Kasumi-1 (cell line): ENCODE measurements at regions not wholly inside any gene's neighbourhood (a gene's known extent, or its start where the extent isn't known, plus 50 kb on each side); places are given as distances from the start of the nearest gene placed in this dataset.
A peak's percentile ranks its signal among the peaks of the same experiment; 100 is the strongest.

Source experiments
- DNase-seq, 2 experiments: peaks; one replicate each; lab custom pipeline; 2025; lab: John Stamatoyannopoulos, UW

DNA sequence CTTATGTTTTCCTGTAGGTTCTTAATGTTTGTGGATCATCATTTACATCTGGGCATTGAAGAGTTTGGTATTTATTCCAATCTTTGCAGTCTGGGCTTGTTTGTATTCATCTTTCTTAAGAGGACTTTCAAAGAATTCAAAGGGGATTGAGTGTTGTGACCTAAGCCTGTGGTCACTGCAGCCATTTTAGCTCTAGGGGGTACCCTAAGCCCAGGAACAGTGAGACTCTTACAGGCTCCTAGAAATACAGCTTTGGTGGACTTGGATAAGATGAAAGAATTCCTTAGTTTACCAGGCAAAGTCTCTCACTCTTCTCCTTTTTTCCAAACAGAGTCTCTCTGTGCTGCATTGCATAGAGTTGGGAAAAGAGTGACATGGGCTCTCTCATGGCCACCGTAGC is 2539.0 kb upstream of the PCDH20 start:
- DNase-seq: no peak

DNA sequence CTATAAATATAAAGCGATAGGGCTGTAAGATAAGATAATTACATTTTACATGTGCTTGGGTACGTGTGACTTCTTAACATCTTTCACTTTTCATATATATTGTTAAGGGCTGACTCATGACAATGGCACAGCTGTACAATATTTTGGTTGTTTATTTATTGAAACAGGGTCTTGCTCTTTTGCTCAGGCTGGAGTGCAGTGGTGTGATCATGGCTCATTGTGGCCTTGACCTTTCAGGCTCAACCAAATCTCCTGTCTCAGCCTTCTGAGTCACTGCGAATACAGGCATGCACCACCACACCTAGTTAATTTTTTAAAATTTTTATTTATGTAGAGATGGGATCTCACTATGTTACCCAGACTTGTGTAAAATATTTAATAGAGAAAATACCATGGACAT is 2532.4 kb upstream of the PCDH20 start:
- no peak for DNase-seq

DNA sequence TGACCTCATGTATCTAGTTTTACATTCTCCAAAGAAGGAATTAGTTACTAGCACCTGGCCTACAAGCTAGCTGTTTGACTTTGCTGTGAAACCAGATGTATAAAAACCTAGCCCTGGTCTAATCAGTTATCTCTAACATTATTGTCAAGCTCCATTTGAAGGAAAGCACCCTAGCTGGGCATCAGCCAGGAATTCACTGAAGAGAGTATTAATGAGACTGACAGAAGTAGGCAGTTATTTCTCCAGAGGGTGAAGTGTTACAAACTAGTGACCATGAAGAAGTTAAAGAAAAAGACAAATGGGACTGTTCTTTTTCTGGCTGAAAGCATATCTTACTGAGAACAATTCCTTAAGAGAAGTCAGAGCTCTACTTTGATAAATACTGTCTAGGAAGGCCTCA is 2529.3 kb upstream of the PCDH20 start:
- DNase-seq: no peak

DNA sequence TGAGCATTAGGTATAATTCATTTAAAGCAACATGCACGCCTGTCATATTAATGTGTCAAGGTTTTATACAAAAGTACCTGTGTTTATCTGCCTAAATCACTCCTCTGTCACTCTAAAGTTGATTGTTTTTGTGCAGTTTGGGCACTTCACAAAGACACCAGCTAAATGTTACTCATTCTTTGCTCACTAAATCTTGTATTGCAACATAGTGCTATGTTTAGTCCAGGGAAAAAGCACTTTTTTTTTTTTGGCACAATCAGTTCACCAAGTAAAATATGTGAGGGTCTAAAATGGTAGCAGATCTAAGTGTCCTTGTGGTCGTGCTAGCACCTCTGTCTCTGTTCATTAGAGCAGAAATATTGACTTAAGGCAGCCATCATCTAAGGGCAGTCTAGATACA is 2526.7 kb upstream of the PCDH20 start:
- no peak for DNase-seq

DNA sequence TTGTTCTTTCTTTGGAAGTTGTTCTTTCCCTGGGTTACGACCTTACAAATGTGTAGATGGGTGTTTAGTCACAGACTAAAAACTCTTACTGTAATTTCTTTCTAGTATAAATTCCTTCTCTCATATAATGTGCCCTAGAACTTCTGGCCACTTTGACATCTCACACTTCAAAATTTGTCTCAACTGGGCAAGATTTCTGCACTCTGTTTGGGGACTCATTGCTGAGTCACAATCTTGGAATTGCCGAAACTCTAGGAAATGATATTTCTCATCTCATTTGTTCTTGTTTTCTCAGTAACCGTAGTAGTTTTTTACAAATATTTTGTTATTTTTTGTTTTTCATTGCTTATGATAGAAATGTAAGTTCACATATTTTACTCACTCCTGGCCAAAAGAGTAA is 2523.2 kb upstream of the PCDH20 start:
- DNase-seq: no peak

DNA sequence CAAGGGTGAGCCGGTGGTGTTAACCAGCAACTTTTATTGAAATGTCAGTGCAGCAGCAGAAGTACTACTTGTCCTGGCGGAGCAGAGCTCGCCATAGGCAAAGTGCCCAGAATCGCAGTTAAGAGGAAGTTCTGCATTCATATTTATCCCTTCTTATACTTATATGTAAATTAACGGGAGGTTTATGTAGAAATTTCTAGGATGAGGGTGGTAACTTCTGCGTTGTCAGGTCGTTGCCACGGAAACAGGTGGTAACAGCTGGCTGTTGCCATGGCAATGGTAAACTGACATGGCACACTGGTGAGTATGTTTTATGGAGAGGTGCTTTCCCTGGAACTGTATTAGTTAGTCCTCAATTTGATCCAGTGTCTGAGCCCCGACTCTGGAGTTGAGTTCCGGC is 2494.9 kb upstream of the PCDH20 start:
- no peak for DNase-seq

DNA sequence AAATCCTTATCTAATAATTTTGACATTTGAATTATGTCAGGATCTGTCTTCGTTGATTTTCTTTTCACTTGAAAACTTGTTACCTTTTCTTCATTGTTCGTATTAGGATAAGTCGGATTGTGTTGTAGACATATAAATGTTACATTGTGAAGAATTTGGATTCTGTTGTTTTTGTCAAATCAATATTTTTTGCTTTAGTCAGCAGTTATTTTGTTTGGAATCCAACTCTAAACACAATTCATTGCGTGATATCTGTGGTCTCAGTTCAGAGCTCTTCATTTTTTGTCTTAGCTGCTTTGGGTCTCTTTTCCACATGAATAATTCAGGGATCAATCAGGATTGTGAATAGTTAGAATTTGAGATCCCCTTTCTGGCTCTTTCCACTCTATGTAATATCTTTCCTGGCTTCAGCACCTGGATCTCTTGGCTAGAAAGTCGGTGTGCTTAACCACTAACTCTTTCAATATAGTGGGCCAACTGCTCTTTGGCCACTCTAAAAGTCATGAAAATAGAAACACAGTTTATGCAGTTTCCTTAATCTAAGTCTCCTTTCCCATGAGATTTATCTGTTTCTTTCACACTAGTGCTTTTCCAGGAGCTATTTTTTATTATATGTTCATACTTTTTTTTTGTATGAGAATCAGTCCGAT is 2494.2 kb upstream of the PCDH20 start:
- DNase-seq: no peak

DNA sequence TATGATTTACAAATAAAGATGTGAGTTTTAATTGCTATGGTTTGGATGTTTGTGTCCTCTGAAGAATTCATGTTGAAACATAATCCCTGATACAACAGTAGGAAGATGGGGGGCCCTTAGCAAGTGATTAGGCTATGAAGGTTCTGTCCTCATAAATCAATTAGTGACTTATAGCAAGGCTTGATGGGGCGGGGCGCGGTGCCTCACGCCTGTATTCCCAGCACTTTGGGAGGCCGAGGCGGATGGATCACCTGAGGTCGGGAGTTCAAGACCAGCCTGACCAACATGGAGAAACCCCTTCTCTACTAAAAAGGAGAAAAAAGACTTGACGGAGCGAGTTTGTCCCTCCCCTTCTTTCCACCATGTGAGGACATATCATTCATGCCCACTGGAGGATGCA is 2486.5 kb upstream of the PCDH20 start:
- DNase-seq: no peak

DNA sequence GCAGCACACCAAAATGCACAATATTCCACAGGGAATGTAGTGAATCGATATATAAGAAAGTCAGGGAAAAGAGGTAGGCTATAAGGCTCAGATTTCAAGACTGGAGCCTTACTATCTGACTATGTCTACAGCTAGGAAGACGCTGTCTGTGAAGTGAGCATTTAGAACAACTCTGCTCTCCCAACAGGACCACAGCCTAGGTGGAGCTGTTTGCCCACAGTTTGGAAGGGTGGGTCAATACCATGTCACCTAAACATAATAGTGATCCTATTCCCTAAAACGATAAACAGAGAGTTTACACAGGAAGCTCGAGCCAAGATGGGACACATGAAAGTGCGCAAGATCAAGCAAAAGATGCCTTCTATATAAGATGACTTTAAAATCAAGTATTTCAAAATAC is 2486.0 kb upstream of the PCDH20 start:
- DNase-seq: no peak

DNA sequence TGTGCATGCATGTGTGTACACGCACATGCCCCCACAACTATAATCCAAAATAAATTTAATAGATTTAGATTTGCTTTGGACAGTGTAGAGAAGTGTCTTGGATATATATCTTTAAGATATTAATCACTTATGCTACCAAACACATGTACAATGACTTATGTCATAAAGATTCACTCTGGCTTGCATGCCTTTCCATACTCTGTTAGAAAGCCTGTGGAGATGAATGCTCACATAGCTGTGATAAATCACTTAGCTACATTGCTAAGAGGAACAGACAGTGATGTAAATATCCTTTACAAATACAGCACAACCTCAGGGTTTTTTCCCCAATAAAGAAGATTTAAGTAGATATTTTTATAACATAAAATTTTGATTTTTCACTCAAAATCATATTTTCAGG is 2484.8 kb upstream of the PCDH20 start:
- DNase-seq: no peak

DNA sequence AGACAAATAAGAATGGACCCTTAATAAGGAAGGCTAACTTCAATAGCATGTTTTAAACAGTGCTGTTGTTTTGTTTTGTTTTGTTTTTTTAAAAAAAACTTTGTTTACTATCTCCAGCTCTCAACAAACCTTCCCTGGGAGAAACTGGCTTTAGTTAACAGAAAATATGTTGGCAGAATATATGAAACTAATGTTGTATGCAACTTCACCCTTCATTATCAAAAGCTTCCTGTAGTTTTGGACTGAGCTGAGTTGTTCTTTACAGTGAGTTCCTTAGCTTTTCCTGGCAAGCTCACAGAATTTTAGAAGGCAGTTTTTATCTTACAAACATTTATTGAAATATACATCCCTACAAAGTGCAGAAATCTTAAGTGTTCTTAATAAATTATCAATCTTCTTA is 2480.7 kb upstream of the PCDH20 start:
- no peak for DNase-seq

DNA sequence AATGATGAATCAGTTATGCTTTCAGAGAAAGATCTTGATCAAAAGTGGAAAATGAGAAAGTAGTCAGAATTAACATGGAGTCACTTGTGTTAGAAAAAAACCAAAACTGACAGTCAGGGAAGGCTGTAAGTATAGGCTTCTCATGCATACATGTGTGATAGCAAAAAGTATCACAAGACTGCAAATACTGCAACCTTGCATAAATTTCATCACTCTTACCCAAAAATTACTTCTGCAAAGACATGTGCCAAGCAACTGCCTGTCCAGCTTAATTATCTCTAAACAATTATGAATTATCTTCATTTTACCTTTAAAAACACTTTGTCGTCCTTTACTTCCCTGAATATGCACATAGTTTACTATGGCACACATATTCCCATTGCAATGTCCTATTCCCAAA is 2466.4 kb upstream of the PCDH20 start:
- DNase-seq: no peak

DNA sequence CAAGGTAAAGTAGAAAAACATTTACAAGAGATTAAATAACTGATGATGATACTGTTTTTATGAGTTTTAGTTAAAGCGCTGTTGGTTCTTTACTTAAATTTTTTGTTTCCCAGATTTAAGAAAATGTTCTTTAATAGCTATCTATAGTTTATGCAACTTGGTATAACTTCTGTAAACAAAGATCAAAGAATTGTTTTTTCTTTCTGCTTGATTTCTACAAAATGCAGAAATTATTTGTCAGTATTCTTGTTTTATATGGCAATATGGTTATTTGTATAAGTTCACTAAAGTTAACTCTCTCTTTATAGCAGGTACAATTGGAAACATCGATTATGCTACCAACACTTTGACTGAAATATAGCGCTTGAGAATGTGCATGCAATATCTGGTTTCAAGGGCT is 2465.1 kb upstream of the PCDH20 start:
- no peak for DNase-seq

DNA sequence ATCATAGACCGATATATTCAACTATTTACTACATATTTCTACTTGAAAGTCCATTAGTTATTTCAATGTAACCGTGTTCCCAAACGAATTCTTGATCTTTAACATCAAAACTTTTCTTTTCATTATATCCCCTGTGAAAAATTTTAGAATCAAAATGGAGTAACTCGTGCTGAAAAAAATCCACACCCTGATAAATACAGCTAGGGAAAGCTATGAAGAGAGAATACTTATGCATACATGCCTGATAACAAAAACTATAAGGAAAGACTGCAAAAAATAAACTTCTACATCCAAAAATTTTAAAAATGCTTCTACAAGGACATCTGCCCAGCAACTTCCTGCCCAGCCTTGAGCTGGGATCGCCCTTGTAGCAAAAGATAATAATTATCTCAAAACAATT is 2458.3 kb upstream of the PCDH20 start:
- DNase-seq: no peak

DNA sequence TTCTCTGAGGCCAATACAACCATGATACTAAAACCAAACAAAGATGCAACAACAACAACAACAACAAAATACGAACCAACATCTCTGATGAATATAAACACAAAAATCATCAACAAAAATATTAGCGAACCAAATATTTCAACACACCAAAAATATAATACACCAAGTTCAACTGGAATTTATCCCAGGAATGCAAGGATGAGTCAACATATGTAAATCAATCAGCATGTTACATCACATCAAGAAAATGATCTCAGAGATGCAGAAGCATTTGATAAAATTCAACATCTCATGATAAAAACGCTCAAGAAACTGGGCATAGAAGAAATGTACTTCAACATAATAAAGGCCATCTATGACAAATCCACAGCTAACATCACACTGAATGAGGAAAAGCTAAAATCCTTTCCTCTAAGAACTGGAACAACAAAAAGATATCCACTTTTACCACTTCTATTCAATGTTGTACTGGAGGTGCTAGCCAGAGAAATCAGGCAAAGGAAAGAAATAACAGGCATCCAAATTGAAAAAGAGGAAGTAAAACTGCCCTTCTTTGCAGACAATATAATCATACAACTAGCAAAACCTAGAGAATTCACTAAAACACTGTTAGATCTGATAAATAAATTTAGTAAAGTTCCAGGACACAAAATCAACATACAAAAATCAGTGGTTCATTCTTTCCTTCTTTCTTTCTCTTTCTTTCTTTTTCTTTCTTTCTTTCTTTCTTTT is 2448.7 kb upstream of the PCDH20 start:
- peak; percentile 41 to 57 for DNase-seq

DNA sequence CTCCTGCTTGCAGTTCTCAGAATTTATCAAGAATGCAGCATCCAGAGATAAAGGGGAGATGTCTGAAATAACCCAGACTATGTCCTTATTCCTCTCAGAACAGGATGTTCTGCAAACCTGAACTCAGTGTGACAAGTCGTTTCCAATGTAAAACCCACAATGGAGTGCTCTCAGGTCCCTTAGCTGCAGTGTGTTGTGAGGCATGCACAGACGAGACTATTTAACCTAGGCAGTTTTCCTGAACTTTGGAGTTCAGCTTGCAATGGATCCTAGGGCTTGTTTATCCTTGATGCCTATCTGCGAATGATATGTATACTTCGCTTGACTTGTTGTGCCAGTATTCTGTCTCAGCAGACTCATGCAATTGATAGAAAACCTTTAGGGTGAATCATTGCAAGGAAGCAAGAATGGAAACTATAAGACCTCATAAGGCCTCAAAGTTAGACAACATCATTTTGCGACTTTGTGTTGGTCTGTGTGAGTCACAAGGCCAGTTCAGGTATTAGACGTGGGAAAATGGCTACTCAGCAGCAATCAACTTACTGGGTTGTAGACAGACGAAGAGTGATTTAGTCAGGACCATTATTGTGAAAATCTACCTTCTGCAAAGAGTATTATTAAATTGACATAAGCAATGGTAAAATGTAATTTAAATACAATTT is 2439.9 kb upstream of the PCDH20 start:
- DNase-seq: no peak

DNA sequence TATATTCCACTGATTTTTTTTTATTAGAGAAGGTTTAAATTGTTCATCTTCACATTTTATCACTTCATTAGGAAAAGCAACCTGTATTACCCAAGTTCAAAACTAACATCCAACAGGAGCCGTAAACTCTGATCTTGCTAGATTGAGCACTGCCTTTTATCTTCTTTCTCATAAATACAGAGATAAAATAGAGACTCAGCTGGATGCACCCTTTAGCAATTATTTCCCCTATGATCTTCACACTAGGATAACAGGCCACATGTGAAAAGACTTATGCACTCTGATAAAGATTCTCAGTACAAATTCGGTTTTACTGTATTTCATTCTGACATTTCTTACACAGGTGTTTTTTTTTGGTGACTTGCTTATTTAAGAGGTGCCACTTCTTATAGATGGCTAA is 2438.2 kb upstream of the PCDH20 start:
- no peak for DNase-seq

DNA sequence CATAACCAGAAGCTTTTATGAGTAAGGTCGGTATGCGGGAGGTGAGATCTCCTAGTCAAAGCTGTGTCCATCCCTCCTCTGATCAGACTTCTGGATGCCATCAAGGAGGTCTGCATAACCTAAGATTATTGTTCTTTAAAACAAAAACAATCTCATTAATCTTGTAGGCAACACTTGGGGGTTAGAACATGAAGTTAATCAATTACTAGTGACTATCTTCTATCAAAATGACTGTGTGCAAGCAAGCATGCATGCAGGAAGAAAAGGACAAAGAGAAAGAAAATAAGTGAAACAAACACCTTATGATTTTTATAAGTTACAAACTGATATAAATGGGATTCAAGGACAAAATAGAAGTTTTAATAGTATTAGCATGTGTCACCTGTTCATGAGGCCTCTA is 2435.9 kb upstream of the PCDH20 start:
- DNase-seq: no peak

DNA sequence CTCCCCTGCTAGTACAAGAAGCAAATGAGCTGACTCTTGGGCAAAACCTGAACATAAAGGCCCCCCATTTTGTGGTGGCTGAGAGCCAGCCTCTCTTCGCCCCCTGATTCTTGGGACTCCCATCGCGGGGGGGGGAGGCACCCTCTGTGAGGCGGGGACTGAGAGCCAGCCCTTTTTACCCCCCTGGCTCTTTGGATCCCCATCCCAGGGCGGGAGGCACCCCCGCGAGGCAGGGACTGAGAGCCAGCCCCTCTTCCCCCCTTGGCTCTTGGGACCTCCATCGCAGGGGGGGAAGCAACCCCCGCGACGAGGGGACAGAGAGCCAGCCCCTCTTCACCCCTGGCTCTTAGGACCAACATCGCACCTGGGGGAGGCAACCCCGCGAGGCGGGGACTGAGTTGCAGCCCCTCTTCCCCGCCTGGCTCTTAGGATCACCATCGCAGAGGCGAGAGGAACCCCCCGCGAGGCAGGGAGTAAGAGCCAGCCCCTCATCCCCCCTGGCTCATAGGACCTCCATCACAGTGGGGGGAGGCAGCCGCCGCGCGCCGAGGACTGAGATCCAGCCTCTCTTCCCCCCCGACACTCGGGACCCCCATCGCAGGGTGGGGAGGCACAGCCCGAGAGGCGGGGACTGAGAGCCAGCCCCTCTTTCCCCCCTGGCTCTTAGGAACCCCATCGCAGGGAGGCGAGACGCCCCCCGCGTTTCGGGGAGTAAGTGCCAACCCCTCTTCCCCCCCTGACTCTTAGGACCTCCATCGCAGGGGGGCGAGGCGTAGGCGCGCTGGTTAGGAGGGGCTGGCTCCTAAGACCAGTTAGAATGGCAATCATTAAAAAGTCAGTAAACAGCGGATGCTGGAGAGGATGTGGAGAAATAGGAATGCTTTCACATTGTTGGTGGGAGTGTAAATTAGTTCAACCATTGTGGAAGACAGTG is 2428.4 kb upstream of the PCDH20 start:
- DNase-seq: no peak

DNA sequence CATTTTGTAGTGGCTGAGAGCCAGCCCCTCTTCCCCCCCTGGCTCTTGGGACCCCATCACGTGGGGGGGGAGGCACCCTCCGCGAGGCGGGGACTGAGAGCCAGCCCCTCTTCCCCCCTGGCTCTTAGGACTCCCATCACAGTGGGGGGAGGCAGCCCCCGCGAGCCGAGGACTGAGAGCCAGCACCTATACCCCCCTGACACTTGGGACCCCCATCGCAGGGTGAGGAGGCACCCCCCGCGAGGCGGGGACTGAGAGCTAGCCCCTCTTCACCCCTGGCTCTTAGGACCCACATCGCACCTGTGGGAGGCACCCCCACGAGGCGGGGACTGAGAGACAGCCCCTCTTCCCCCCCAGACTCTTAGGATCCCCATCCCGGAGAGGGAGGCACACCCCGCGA is 2426.5 kb upstream of the PCDH20 start:
- no peak for DNase-seq

DNA sequence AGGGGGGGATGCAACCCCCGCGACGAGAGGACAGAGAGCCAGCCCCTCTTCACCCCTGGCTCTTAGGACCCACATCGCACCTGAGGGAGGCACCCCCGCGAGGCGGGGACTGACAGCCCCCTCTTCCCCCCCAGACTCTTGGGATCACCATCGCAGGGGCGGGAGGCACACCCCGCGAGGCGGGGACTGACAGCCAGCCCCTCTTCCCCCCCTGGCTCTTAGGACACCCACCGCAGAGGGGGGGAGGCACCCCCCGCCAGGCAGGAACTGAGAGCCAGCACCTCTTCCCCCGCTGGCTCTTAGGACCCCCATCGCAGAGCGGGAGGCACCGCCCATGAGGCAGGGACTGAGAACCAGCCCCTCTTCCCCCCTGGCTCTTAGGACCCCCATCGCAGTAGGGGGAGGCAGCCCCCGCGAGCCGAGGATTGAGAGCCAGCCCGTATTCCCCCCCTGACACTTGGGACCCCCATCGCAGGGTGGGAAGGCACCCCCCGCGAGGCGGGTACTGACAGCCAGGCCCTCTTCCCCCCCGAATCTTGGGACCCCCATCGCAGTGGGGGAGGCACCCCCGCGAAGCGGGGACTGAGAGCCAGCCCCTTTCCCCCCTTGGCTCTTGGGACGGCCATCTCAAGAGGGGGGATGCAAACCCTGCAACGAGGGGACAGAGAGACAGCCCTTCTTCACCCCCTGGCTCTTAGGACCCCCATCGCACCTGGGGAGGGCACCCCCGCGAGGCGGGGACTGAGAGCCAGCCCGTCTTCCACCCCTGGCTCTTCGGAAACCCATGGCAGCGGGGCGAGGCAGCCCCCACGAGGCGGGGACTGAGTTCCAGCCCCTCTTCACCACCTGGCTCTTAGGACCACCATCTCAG is 2425.1 kb upstream of the PCDH20 start:
- DNase-seq: no peak
